DND-41 (cell line): ENCODE measurements at regions not wholly inside any gene's neighbourhood (a gene's known extent, or its start where the extent isn't known, plus 50 kb on each side); places are given as distances from the start of the nearest gene placed in this dataset.

Source experiments
- ATAC-seq: fragments of 200-7000 bp; cut with Tn5 transposase; 3 replicates; pipeline ENCODE4 v1.9.1; 2021; ENCODE audit warnings: low read depth; ENCODE audit not compliant: insufficient read depth
- DNase-seq: peaks from one replicate; pipeline ENCODE4 v3.0.0-alpha.2; 2020
- H2AFZ ChIP-seq: 2 replicates; pipeline ENCODE4 v1.6.0; 2012; ENCODE audit warnings: low read depth, low read length
- H3K27ac ChIP-seq: 2 replicates; pipeline ENCODE4 v1.5.1; 2012; ENCODE audit warnings: low read length, inconsistent platforms
- H3K27me3 ChIP-seq: fragments of 200-600 bp; sonication (generic); 2 replicates; pipeline ENCODE4 v1.6.0; 2012; ENCODE audit warnings: low read length, mild to moderate bottlenecking, inconsistent platforms; ENCODE audit not compliant: insufficient read depth, poor library complexity
- H3K36me3 ChIP-seq: 2 replicates; pipeline ENCODE4 v1.5.1; 2012; ENCODE audit warnings: low read length, inconsistent platforms; ENCODE audit not compliant: insufficient read depth
- H3K4me1 ChIP-seq: 2 replicates; pipeline ENCODE4 v1.5.1; 2012; ENCODE audit warnings: mild to moderate bottlenecking, low read length; ENCODE audit not compliant: insufficient read depth
- H3K4me2 ChIP-seq: 2 replicates; pipeline ENCODE4 v1.6.0; 2012; ENCODE audit warnings: mild to moderate bottlenecking, moderate library complexity, low read length, inconsistent platforms; ENCODE audit not compliant: insufficient read depth
- H3K4me3 ChIP-seq, 2 experiments: fragments of 200-600 bp in 1 of 2; shearing (Covaris generic) in 1 of 2; 2 replicates each; pipeline ENCODE4 v1.5.1; 2012 to 2016; ENCODE audit warnings: inconsistent platforms in 2 of 2, low read length in 2 of 2, mild to moderate bottlenecking in 2 of 2, low read depth in 1 of 2, moderate library complexity in 1 of 2
- H3K79me2 ChIP-seq: 2 replicates; pipeline ENCODE4 v1.6.0; 2012; ENCODE audit warnings: low read length, inconsistent platforms; ENCODE audit not compliant: insufficient read depth
- H3K9ac ChIP-seq: 2 replicates; pipeline ENCODE4 v1.6.0; 2012; ENCODE audit warnings: low read depth, mild to moderate bottlenecking, inconsistent platforms, low read length, moderate library complexity
- H3K9me3 ChIP-seq: 2 replicates; pipeline ENCODE4 v1.5.1; 2012; ENCODE audit warnings: low read length, moderate library complexity, mild to moderate bottlenecking, inconsistent platforms; ENCODE audit not compliant: insufficient read depth, severe bottlenecking
- H4K20me1 ChIP-seq: 2 replicates; pipeline ENCODE4 v1.6.0; 2012; ENCODE audit warnings: low read length; ENCODE audit not compliant: insufficient read depth
- CTCF ChIP-seq: IDR thresholded peaks from 2 replicates; pipeline ENCODE4 v1.5.1; 2012; ENCODE audit warnings: borderline replicate concordance, low read length, moderate library complexity, mild to moderate bottlenecking; ENCODE audit not compliant: poor library complexity, severe bottlenecking; ENCODE audit errors: extremely low read depth
- EZH2 ChIP-seq: IDR thresholded peaks from 3 replicates; pipeline ENCODE4 v1.6.1; 2012; ENCODE audit warnings: borderline replicate concordance, low read depth, mild to moderate bottlenecking, moderate library complexity, low read length, inconsistent platforms; ENCODE audit not compliant: severe bottlenecking

DNA sequence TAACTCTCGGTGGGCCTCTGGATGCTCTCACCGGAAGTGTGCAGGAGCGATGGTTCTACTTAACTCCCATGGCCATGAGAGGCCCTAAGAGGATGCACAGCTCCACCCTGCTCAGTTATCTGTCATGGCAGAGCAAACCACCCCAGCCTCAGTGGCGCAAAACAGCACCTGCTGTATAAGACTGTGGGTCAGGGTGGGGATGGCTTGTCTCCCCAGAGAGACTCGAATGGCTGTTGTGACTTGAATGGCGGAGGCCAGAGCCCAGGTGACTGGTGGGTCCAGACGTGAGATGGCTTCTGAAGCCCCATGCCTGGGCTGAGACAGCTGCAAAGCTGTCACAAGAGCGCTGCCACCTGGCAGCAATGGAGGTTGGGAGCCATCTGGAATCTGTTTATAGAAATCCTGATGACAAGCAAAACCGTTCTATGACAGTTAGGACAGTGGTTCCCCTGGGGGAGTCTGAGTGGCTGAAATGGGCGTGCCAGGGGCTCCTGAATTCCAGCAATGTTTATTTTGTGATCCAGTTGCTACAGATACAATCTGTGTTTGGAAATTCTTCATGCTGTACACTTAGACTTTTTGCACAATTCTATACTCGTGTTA lies 490.5 kb downstream of the TCERG1L start:
- no peak for DNase-seq
- H3K9me3 ChIP-seq, result peaks cover 11% of the 10 kb centered on the region

DNA sequence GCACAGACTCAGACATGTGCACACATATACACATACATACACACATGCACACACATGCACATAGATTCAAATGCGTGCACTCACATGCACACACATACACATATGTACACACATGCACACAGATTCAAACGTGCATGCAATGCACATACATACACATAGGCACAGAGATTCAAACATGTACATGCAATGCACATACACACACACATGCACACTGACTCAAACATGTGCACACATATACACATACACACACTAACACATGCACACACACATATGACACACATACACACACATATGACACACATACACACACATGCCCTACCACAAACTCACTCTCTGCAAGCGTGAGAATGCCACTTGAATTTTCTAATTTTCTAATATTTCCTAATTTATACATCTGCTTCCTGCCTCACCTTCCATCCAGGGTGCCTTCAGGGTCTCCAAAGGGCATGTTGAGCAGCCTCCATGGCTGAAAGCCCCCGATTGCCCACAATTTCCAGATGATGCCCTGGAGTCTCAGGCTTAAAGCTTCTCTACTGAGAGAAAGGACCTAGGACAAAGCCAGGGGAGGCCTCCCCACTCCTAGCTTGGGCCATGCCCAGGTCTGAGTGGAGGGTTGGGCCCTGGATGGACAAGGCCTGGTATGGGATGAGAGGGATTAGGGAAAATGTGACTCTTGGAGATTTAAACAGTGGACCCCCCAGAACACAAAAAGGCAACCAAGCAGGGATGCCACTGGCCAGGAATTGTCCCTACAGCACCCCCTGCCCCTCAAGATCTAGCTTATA lies 487.1 kb downstream of the TCERG1L start:
- no peaks in the 10 kb centered on the region for H3K36me3 ChIP-seq
- H3K4me1 ChIP-seq, result no peaks in the 10 kb centered on the region
- DNase-seq (no peak), ATAC-seq (no peak)
- no peaks in the 10 kb centered on the region for H4K20me1 ChIP-seq
- H3K27me3 ChIP-seq, result no peaks in the 10 kb centered on the region
- H3K4me2 ChIP-seq, result no peak overlapping the region
- H3K9ac ChIP-seq, result no peak overlapping the region
- no peak overlapping the region for H2AFZ ChIP-seq
- H3K79me2 ChIP-seq, result no peaks in the 10 kb centered on the region
- TF ChIP-seq EZH2 (no peak), CTCF (no peak)
- no peak overlapping the region for H3K27ac ChIP-seq
- peaks cover 18% of the 10 kb centered on the region for H3K9me3 ChIP-seq
- no peak overlapping the region for H3K4me3 ChIP-seq

More for the DNA sequence above, 490.5 kb downstream of the TCERG1L start:
- TF ChIP-seq CTCF (no peak), EZH2 (no peak)
- no peaks in the 10 kb centered on the region for H3K79me2 ChIP-seq
- H3K36me3 ChIP-seq, result no peaks in the 10 kb centered on the region
- no peak overlapping the region for H3K4me3 ChIP-seq
- H2AFZ ChIP-seq, result no peak overlapping the region
- ATAC-seq, result no peak
- no peak overlapping the region for H3K9ac ChIP-seq
- no peaks in the 10 kb centered on the region for H4K20me1 ChIP-seq
- no peak overlapping the region for H3K27ac ChIP-seq
- no peak overlapping the region for H3K4me2 ChIP-seq
- no peaks in the 10 kb centered on the region for H3K4me1 ChIP-seq
- H3K27me3 ChIP-seq, result no peaks in the 10 kb centered on the region

GRCh38 chr10:130833596-130833995 lies 477.9 kb downstream of the TCERG1L start:
- TF ChIP-seq CTCF, result no peak

More at GRCh38 chr10:130833596-130833995, 477.9 kb downstream of the TCERG1L start:
- no peaks in the 10 kb centered on the region for H3K9me3 ChIP-seq
- no peak overlapping the region for H3K4me2 ChIP-seq
- H2AFZ ChIP-seq, result no peak overlapping the region
- H3K27ac ChIP-seq, result no peak overlapping the region
- no peaks in the 10 kb centered on the region for H4K20me1 ChIP-seq
- no peaks in the 10 kb centered on the region for H3K36me3 ChIP-seq
- DNase-seq, result no peak
- no peak overlapping the region for H3K9ac ChIP-seq
- ATAC-seq, result no peak
- no peaks in the 10 kb centered on the region for H3K4me1 ChIP-seq
- no peaks in the 10 kb centered on the region for H3K27me3 ChIP-seq
- no peaks in the 10 kb centered on the region for H3K79me2 ChIP-seq
- H3K4me3 ChIP-seq, result no peak overlapping the region
